GM12878 (cell line): ENCODE measurements at regions not wholly inside any gene's neighbourhood (a gene's known extent, or its start where the extent isn't known, plus 50 kb on each side); places are given as distances from the start of the nearest gene placed in this dataset.

ENCODE experiments used
- ATAC-seq: fragments of 200-7000 bp; cut with Tn5 transposase; 3 replicates; pipeline ENCODE4 v1.9.1; 2020; ENCODE audit warnings: mild to moderate bottlenecking, moderate library complexity
- BruUV-seq: library from RNA; stranded (reverse); fragments of 400-500 nt; replicated peaks from 2 replicates; lab custom pipeline; 2021; lab: Mats Ljungman, UMichigan
- CTCF ChIA-PET: fragments of 300-600 bp; sonication (Branson Sonifier 250); formaldehyde crosslinking; extraction: SDS; loops from one replicate; lab custom pipeline; 2021; ENCODE audit warnings: inconsistent platforms; lab: Yijun Ruan, JAX
- POLR2A ChIA-PET: fragments of 350-600 bp; formaldehyde crosslinking; extraction: SDS; loops from one replicate; lab custom pipeline; 2021; ENCODE audit warnings: inconsistent platforms; lab: Charles Lee
- RAD21 ChIA-PET: fragments of 300-600 bp; sonication (Branson Sonifier 250); formaldehyde crosslinking; loops from one replicate; lab custom pipeline; 2023; ENCODE audit warnings: antibody characterized with exemption; ENCODE audit not compliant: unreplicated experiment; lab: Charles Lee
- SMC1A ChIA-PET: fragments of 300-600 bp; sonication (Branson Sonifier 250); formaldehyde crosslinking; loops from one replicate; lab custom pipeline; 2023; ENCODE audit not compliant: unreplicated experiment, uncharacterized antibody; lab: Charles Lee
- DNase-seq: peaks from one replicate; pipeline ENCODE4 v3.0.0-alpha.2; 2011; ENCODE audit warnings: low read depth, low spot score
- FAIRE-seq: peaks from 3 replicates; lab custom pipeline; 2011; peaks lifted over from hg19 to GRCh38; lab: Jason Lieb, UNC
- H2AFZ ChIP-seq: 2 replicates; pipeline ENCODE4 v1.6.0; 2011; ENCODE audit warnings: low read depth, low read length, control low read depth; ENCODE audit not compliant: control insufficient read depth
- H3K27ac ChIP-seq: 2 replicates; pipeline ENCODE4 v1.5.1; 2011; ENCODE audit warnings: control low read depth; ENCODE audit not compliant: control insufficient read depth, insufficient read depth
- H3K27me3 ChIP-seq, 2 experiments: replicated peaks in 1 of 2; 2 replicates each; pipeline versions ENCODE4 v1.6.0 to v1.6.1; 2011; ENCODE audit warnings: low read length in 1 of 2; ENCODE audit not compliant: control insufficient read depth in 2 of 2, insufficient read depth in 2 of 2
- H3K36me3 ChIP-seq, 2 experiments: 2 replicates each; pipeline ENCODE4 v1.5.1; 2011; ENCODE audit warnings: low read length in 1 of 2; ENCODE audit not compliant: control insufficient read depth in 2 of 2, insufficient read depth in 2 of 2
- H3K4me1 ChIP-seq: 2 replicates; pipeline ENCODE4 v1.6.1; 2011; ENCODE audit warnings: mild to moderate bottlenecking, low read length, moderate library complexity, mixed read lengths; ENCODE audit not compliant: control insufficient read depth, insufficient read depth
- H3K4me2 ChIP-seq: 2 replicates; pipeline ENCODE4 v1.6.0; 2011; ENCODE audit warnings: control low read depth; ENCODE audit not compliant: control insufficient read depth, insufficient read depth
- H3K4me3 ChIP-seq: fragments of 200-600 bp; sonication (generic); 2 replicates; pipeline ENCODE4 v1.5.1; 2016
- H3K79me2 ChIP-seq: 2 replicates; pipeline ENCODE4 v1.6.0; 2011; ENCODE audit warnings: low read length; ENCODE audit not compliant: control insufficient read depth, insufficient read depth
- H3K9ac ChIP-seq: 2 replicates; pipeline ENCODE4 v1.8.0; 2011; ENCODE audit warnings: low read length, control low read depth, mixed read lengths; ENCODE audit not compliant: control insufficient read depth, insufficient read depth
- H3K9me3 ChIP-seq: replicated peaks from 3 replicates; pipeline ENCODE4 v1.5.1; 2011; ENCODE audit warnings: mild to moderate bottlenecking, low read length; ENCODE audit not compliant: control insufficient read depth, insufficient read depth
- H4K20me1 ChIP-seq: 2 replicates; pipeline ENCODE4 v1.6.0; 2011; ENCODE audit not compliant: control insufficient read depth, insufficient read depth
- CHD4 ChIP-seq: fragments of 200-600 bp; sonication (generic); IDR thresholded peaks from 2 replicates; pipeline ENCODE4 v1.6.1; 2016; ENCODE audit warnings: mild to moderate bottlenecking
- CTCF ChIP-seq, 3 experiments: IDR thresholded peaks in 2 of 3; conservative IDR thresholded peaks in 1 of 3; 2 replicates each; pipeline ENCODE4 v1.5.1; 2011; ENCODE audit warnings: low read depth in 3 of 3, low read length in 3 of 3, mild to moderate bottlenecking in 3 of 3, control low read depth in 2 of 3, moderate library complexity in 2 of 3, inconsistent platforms in 1 of 3, mixed read lengths in 1 of 3; ENCODE audit not compliant: control insufficient read depth in 2 of 3, insufficient read depth in 1 of 3; ENCODE audit errors: extremely low read depth in 1 of 3
- EGR1 ChIP-seq, 2 experiments: IDR thresholded peaks; 1 replicate in 1 of 2; 2 replicates in 1 of 2; pipeline ENCODE4 v1.6.1; 2011 to 2012; ENCODE audit warnings: low read depth in 2 of 2, low read length in 2 of 2, borderline replicate concordance in 1 of 2, mild to moderate bottlenecking in 1 of 2, moderate library complexity in 1 of 2
- FOXK2 ChIP-seq: fragments of 450-650 bp; IDR thresholded peaks from 2 replicates; pipeline ENCODE4 v1.6.1; 2017; ENCODE audit warnings: mild to moderate bottlenecking, moderate library complexity
- IKZF1 ChIP-seq: fragments of 450-650 bp; conservative IDR thresholded peaks from 2 replicates; pipeline ENCODE4 v1.6.1; 2017; ENCODE audit warnings: antibody characterized with exemption, mild to moderate bottlenecking
- MAX ChIP-seq: IDR thresholded peaks from 2 replicates; pipeline ENCODE4 v1.6.1; 2012; ENCODE audit warnings: low read depth, low read length, improper control_type of control experiment
- MXI1 ChIP-seq: fragments of 150-350 bp; IDR thresholded peaks from 2 replicates; pipeline ENCODE4 v1.6.1; 2011; ENCODE audit warnings: low read depth, mild to moderate bottlenecking, inconsistent platforms, low read length, improper control_type of control experiment
- RCOR1 ChIP-seq: conservative IDR thresholded peaks from 2 replicates; pipeline ENCODE4 v1.6.1; 2012; ENCODE audit warnings: low read depth, low read length, improper control_type of control experiment
- RELB ChIP-seq: fragments of 450-650 bp; IDR thresholded peaks from 2 replicates; pipeline ENCODE4 v1.6.1; 2017; ENCODE audit warnings: low read depth, mild to moderate bottlenecking, moderate library complexity
- RFX5 ChIP-seq: IDR thresholded peaks from 2 replicates; pipeline ENCODE4 v1.6.1; 2011; ENCODE audit warnings: low read depth, low read length, improper control_type of control experiment
- RUNX3 ChIP-seq: IDR thresholded peaks from 2 replicates; pipeline ENCODE4 v1.6.1; 2012; ENCODE audit warnings: low read length, inconsistent platforms
- SIN3A ChIP-seq: IDR thresholded peaks from 2 replicates; pipeline ENCODE4 v1.6.1; 2012; ENCODE audit warnings: low read depth, low read length, improper control_type of control experiment
- SMAD5 ChIP-seq: IDR thresholded peaks from 2 replicates; pipeline ENCODE4 v1.6.1; 2016; ENCODE audit warnings: antibody characterized with exemption, low read depth
- ZBED1 ChIP-seq: IDR thresholded peaks from 2 replicates; pipeline ENCODE4 v1.6.1; 2016; ENCODE audit warnings: borderline replicate concordance
- ZNF24 ChIP-seq: fragments of 450-650 bp; IDR thresholded peaks from 2 replicates; pipeline ENCODE4 v1.6.1; 2017; ENCODE audit warnings: antibody characterized with exemption, mild to moderate bottlenecking
- WGBS: methylation state at CpG from one replicate; pipeline ENCODE4 v1.1.6; 2016; ENCODE audit warnings: low lambda C conversion rate; ENCODE audit not compliant: insufficient replicate concordance, insufficient coverage; ENCODE audit errors: missing lambda C conversion rate; 5-methylcytosine and 5-hydroxymethylcytosine counted together
- in situ Hi-C: fragments of 300-500 bp; cut with MboI; formaldehyde crosslinking; loops from 9 replicates; pipeline ENCODE4 v1.14.3; 2018; ENCODE audit warnings: mixed read lengths
- intact Hi-C: fragments of 100-400 bp; cut with micrococcal nuclease; formaldehyde crosslinking; loops from one replicate; pipeline ENCODE4 v1.14.2; 2022; ENCODE audit not compliant: unreplicated experiment

GRCh38 chr7:33770576-33770975, 134.8 kb upstream of the BMPER start:
- in situ Hi-C loops (no loop called here), intact Hi-C loops (no loop called here)
- CTCF ChIA-PET, result no interaction called here
- no peaks in the 10 kb centered on the region for H3K9me3 ChIP-seq
- no peaks in the 10 kb centered on the region for H3K27me3 ChIP-seq
- no peak overlapping the region for H2AFZ ChIP-seq
- H3K27ac ChIP-seq, result no peak overlapping the region
- BruUV-seq, result no TSS peak
- FAIRE-seq (no peak), ATAC-seq (no peak), DNase-seq (no peak)
- H3K79me2 ChIP-seq, result no peaks in the 10 kb centered on the region
- no peak for TF ChIP-seq RFX5
- no peak for TF ChIP-seq FOXK2
- TF ChIP-seq ZNF24, result no peak
- TF ChIP-seq EGR1 (IDR thresholded peaks at IDR 0.05; ENCODE audit: borderline replicate concordance in 1 of 2, low read depth in 2 of 2, low read length in 2 of 2), result no peak
- no peak for TF ChIP-seq ZBED1
- no peak for TF ChIP-seq SIN3A
- no peak for TF ChIP-seq CHD4
- TF ChIP-seq IKZF1, result no peak
- TF ChIP-seq SMAD5, result no peak
- TF ChIP-seq CTCF (IDR thresholded peaks at IDR 0.05 in 2 of 3, conservative IDR thresholded peaks at IDR 0.05 in 1 of 3; ENCODE audit: control insufficient read depth in 2 of 3, extremely low read depth in 1 of 3, insufficient read depth in 1 of 3, low read depth in 3 of 3, low read length in 3 of 3), result no peak
- no peak for TF ChIP-seq RCOR1
- no peak for TF ChIP-seq RUNX3
- no peak for TF ChIP-seq RELB
- TF ChIP-seq MAX, result no peak
- no peak for TF ChIP-seq MXI1
- no peaks in the 10 kb centered on the region for H3K36me3 ChIP-seq
- no peak overlapping the region for H3K4me2 ChIP-seq
- no peaks in the 10 kb centered on the region for H3K4me1 ChIP-seq
- 1% methylated on average over 4 of the region's 4 CpGs for WGBS
- H3K9ac ChIP-seq, result no peak overlapping the region
- H3K4me3 ChIP-seq, result no peak overlapping the region
- H4K20me1 ChIP-seq, result no peaks in the 10 kb centered on the region
- RAD21 ChIA-PET, result no interaction called here
- POLR2A ChIA-PET, result interaction anchor here (0.6 kb wide), 1 partner anchor 944 kb away, joined by 3 read pairs; no protein-coding TSS in a partner anchor
- SMC1A ChIA-PET, result no interaction called here
